GM10248 (cell line): ENCODE measurements at regions not wholly inside any gene's neighbourhood (a gene's known extent, or its start where the extent isn't known, plus 50 kb on each side); places are given as distances from the start of the nearest gene placed in this dataset.

Source experiments
- CTCF ChIA-PET: fragments of 300-600 bp; sonication (Branson Sonifier 250); formaldehyde crosslinking; extraction: SDS; loops from one replicate; lab custom pipeline; 2021; ENCODE audit warnings: antibody characterized with exemption; lab: Yijun Ruan, JAX
- POLR2A ChIA-PET: fragments of 350-650 bp; sonication (Branson Sonifier 250); formaldehyde crosslinking; extraction: SDS; loops from one replicate; lab custom pipeline; 2020; ENCODE audit warnings: antibody characterized with exemption; lab: Yijun Ruan, JAX
- DNase-seq: peaks from one replicate; pipeline ENCODE4 v3.0.0; 2012; ENCODE audit errors: extremely low spot score
- TF ChIP-seq, protein P1 (sequence below): IDR thresholded peaks from 2 replicates; pipeline ENCODE4 v1.5.1; 2012; ENCODE audit warnings: mild to moderate bottlenecking, low read depth; ENCODE audit errors: extremely low read depth, missing control alignments, control extremely low read depth

DNA sequence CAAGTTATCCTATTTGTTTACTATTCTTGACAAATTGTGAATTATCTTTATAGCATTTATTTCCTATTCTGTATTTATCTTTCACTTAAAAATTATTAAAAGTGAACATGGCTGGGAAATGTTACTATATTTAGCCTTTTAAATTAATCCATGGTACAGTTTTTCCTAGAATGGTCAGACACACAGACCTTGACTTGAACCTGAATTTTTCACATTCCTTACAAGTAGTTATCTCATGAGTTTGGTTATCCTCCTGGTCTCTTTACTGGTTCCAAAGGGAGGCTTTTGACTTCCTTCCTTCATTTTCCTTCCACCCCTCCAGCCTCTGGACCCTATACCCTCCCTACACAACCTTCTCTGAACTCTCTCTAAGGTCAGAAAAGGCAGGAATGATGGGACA is 280.6 kb downstream of the SATB1 start:
- TF ChIP-seq, protein P1, sequence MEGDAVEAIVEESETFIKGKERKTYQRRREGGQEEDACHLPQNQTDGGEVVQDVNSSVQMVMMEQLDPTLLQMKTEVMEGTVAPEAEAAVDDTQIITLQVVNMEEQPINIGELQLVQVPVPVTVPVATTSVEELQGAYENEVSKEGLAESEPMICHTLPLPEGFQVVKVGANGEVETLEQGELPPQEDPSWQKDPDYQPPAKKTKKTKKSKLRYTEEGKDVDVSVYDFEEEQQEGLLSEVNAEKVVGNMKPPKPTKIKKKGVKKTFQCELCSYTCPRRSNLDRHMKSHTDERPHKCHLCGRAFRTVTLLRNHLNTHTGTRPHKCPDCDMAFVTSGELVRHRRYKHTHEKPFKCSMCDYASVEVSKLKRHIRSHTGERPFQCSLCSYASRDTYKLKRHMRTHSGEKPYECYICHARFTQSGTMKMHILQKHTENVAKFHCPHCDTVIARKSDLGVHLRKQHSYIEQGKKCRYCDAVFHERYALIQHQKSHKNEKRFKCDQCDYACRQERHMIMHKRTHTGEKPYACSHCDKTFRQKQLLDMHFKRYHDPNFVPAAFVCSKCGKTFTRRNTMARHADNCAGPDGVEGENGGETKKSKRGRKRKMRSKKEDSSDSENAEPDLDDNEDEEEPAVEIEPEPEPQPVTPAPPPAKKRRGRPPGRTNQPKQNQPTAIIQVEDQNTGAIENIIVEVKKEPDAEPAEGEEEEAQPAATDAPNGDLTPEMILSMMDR = no peak
- no peak for DNase-seq
- POLR2A ChIA-PET = no interaction called here
- CTCF ChIA-PET = no interaction called here

DNA sequence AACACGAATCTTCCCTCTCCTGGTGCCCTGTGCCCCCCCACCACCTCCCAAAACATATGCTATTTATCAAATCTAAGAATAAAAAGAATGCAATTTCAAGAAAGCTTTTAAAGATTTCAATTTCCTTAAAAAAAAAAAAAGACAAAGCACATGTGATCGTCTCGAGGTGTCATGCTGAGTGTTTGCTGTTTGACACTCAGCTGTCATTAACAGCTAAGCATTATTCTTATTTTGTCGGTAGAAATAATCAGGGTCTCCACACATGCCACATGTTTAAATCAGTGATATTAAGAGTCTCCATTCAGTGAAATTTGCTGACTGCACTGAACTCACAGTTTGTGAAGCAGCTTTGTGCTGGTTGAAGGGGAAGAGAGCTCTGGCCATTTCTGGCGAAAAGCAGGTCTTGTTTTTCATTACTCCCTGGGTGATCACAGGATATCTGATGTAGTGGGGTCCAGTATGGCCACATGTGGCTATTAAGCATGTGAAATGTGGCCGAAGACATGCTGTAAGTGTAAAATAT is 281.8 kb downstream of the SATB1 start:
- DNase-seq = no peak
- ChIA-PET CTCF (interaction anchor here (1.0 to 1.6 kb wide), 2 partner anchors 37 to 51 kb away, joined by 3 read pairs; no protein-coding TSS in a partner anchor), POLR2A (no interaction called here)
- TF ChIP-seq, protein P1 = no peak

DNA sequence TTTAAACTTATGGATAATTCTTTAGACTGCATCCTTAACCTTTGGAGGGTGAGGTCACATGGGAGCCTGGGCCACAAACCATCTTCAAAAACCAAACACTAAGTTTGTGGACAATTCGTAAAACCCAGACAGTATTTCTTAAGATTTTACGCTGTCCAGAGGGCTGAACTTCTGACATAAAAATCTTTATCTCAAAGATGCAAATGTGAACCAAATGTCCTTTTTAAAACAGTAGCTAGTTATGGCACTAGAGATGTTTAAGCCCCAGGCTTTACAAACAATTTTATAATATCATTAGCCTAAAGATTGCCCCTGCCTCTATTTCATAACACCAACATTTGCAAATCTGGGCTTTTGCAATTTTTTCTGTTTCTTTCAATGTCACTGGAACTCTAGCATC is 287.2 kb downstream of the SATB1 start:
- no peak for DNase-seq
- ChIA-PET CTCF (interaction anchor here (1.1 kb wide), 1 partner anchor 10 kb away, joined by 4 read pairs; no protein-coding TSS in a partner anchor), POLR2A (no interaction called here)
- TF ChIP-seq, protein P1 = no peak

DNA sequence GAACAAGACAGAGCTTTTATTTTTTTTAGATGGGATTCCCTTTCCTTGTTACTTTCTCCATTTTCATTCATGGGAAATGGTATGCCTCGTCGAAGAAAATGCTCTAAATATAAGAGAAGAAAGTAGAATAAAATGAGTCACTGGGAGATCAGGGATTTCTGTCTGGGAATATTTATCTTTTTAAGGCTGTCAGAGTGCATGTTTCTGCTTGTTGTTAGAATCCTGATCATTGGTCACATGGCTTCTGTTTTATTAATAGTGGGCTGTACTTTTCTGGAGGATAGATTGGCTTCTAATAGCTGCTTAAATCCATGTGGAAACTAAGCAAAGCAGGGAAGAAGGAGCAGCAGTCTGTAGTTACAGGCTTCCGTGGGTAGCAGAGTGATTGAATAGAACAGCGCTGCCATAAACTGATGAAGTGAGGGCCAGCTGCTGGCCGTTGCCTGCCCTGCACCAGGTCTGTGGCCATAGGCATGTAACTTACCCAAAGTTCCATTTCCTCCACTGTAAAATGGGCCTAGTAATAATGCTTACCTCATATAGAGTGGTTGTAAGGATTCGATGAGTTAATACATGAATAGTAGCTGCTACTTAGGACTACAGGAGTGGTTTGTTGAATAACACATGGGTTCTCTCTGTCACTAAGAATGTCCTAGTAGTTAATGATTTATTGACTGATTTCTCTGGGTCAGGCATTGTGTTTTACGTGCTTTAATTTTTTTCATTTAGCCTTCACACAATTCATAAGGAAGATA is 289.9 kb downstream of the SATB1 start:
- TF ChIP-seq, protein P1 = no peak
- ChIA-PET CTCF (no interaction called here), POLR2A (no interaction called here)
- DNase-seq = no peak

DNA sequence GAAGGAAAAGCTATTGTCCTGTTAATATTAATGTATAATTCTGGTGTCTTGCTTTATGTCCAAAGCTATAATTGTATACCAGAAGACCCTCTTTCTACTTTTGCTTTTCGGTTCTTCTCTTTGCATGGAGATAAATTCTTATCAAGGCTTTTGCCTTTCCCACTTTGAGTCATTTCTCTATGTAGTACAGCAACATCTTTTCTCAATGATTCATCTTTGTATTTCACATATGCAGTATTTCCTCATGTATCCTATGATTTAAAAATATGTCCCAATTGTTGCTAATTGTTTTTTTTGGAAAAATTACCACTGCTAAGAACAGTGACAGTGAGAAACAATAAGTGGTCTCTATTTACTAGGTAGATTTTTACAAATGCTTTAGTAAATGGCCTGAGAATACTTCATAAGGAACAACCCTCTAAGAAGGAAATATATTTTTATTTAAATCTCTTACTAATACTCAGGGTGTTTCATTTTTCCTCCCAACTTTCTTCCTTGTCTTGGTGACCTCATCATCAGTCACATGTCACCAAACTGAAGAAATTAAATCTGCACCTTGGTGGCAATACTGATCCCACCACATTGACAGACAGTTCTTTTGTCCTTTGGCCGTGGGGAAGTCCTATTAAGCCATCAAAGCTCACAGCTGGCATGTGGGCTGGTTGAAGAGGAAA is 290.6 kb downstream of the SATB1 start:
- POLR2A ChIA-PET = no interaction called here

DNA sequence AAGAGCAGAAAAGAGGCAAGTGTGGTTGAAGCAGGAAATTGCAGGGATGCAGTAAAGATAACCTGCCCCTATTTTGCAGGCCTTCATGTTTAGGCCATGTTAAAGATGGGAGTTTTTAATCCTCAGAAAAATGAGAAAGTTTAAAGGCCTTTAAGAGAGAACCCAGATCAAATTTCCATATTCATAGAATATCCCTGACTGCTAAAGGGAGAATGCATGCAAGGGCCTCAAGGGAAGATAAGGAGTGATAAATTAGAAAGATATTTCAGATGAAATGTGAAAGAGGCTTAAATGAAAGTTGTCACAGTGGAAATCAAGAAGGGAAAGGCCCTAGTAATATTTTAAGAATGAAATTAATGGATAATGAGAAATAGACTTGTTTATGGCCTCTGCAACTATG is 292.1 kb downstream of the SATB1 start:
- TF ChIP-seq, protein P1 = no peak
- no peak for DNase-seq
- ChIA-PET POLR2A (no interaction called here), CTCF (interaction anchor here (0.9 kb wide), 1 partner anchor 14 kb away, joined by 3 read pairs; no protein-coding TSS in a partner anchor)

More for the DNA sequence above, 290.6 kb downstream of the SATB1 start:
- CTCF ChIA-PET = no interaction called here
- no peak for DNase-seq
- TF ChIP-seq, protein P1 = no peak
